Loucy (cell line): ENCODE measurements at regions not wholly inside any gene's neighbourhood (a gene's known extent, or its start where the extent isn't known, plus 50 kb on each side); places are given as distances from the start of the nearest gene placed in this dataset.

Experiments used
- EZH2phosphoT487 ChIP-seq: fragments of 200-600 bp; IDR thresholded peaks from 2 replicates; pipeline ENCODE4 v1.6.1; 2018; ENCODE audit warnings: antibody characterized with exemption, mild to moderate bottlenecking, moderate library complexity, borderline replicate concordance
- TF ChIP-seq, protein P1 (sequence below): fragments of 200-600 bp; sonication (generic); conservative IDR thresholded peaks from 2 replicates; pipeline ENCODE4 v1.5.1; 2014; ENCODE audit warnings: mild to moderate bottlenecking, antibody characterized with exemption, low read length

DNA sequence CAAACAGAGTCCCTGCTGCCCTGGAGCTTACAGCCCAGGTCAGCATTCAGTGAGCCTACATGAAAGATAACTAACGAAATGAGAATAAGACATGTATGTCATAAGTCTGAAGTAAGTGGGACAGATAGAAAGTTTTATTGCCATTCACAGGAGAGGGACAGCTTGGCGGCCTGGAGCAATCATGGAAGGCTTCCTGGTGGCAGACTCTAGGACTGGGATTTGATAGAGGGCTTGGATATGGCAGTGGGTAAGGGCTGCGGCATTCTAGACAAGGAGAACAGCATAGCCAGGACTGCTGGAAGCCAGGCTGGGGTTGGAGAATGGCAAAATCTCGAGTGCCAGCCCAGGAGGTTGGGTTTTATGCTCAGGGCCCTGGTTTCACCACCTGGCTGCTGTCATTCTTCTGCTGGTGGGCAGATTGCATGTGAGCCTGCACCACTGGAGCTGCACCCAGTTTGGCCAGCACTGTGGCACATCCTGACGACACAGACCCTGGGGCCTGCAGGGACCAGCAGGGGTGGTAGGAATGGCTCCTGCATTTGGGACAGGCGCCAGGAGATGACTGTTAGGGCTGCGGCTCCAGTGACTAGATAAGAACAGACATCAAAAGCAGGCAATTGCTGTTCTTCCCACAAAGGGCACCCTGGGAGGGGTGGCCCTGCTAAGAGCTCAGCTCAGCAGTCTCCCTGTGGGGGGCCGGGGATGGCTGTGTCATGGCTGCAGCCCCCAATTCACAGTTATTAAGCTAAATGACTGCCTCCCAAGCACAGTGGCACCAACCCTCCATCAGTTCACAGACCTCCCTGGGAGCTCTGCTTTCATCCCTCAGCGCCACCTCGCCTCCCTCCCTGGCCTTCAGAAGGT, 161.1 kb downstream of the RPS24 start:
- TF ChIP-seq, protein P1, sequence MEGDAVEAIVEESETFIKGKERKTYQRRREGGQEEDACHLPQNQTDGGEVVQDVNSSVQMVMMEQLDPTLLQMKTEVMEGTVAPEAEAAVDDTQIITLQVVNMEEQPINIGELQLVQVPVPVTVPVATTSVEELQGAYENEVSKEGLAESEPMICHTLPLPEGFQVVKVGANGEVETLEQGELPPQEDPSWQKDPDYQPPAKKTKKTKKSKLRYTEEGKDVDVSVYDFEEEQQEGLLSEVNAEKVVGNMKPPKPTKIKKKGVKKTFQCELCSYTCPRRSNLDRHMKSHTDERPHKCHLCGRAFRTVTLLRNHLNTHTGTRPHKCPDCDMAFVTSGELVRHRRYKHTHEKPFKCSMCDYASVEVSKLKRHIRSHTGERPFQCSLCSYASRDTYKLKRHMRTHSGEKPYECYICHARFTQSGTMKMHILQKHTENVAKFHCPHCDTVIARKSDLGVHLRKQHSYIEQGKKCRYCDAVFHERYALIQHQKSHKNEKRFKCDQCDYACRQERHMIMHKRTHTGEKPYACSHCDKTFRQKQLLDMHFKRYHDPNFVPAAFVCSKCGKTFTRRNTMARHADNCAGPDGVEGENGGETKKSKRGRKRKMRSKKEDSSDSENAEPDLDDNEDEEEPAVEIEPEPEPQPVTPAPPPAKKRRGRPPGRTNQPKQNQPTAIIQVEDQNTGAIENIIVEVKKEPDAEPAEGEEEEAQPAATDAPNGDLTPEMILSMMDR: no peak
- no peak for TF ChIP-seq EZH2phosphoT487
